ENCODE measurements at regions not wholly inside any gene's neighbourhood (a gene's known extent, or its start where the extent isn't known, plus 50 kb on each side); places are given as distances from the start of the nearest gene placed in this dataset.

DNA sequence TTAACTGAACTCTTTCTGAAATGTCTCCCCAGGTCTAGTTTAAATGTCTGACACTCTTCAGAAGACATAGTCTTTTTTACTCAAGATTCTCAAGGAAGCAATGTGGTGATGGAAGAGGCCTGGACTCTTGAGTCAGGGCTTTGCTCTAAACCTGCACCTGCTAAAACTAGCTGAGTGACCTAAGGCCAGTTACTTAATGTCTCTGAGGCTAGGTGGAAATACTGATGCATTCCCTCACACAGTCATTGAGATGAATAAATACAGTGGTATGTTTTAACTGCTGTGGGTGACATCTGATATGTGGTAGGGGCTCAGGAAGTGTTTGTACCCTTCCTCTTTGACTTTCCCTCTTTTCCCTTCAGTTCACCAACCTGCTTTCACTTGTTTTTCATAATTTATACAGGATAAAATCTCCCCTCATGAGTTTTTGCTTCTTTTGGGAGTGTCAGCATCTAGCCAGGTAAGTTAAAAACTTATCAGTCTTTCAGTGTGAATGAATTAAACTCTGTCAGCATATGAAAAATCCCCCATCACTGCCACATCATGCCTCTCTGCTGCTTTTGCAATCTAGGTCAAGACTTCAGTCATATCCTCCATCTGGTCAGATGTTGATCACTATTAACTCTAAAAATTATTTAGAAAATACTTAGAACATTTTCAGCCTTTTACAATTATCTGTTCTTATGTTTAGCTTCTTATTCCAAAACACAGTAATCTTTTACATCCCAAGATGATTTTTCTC is 178.7 kb upstream of the TNFAIP3 start:
- no peak overlapping the region for H3K4me3 ChIP-seq (ENCODE audit: low read depth, low read length)
- DNase-seq (ENCODE audit: low read depth): no peak
- TF ChIP-seq, protein P1, sequence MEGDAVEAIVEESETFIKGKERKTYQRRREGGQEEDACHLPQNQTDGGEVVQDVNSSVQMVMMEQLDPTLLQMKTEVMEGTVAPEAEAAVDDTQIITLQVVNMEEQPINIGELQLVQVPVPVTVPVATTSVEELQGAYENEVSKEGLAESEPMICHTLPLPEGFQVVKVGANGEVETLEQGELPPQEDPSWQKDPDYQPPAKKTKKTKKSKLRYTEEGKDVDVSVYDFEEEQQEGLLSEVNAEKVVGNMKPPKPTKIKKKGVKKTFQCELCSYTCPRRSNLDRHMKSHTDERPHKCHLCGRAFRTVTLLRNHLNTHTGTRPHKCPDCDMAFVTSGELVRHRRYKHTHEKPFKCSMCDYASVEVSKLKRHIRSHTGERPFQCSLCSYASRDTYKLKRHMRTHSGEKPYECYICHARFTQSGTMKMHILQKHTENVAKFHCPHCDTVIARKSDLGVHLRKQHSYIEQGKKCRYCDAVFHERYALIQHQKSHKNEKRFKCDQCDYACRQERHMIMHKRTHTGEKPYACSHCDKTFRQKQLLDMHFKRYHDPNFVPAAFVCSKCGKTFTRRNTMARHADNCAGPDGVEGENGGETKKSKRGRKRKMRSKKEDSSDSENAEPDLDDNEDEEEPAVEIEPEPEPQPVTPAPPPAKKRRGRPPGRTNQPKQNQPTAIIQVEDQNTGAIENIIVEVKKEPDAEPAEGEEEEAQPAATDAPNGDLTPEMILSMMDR (IDR thresholded peaks at IDR 0.05; ENCODE audit: insufficient read depth, low read depth, low read length): no peak

DNA sequence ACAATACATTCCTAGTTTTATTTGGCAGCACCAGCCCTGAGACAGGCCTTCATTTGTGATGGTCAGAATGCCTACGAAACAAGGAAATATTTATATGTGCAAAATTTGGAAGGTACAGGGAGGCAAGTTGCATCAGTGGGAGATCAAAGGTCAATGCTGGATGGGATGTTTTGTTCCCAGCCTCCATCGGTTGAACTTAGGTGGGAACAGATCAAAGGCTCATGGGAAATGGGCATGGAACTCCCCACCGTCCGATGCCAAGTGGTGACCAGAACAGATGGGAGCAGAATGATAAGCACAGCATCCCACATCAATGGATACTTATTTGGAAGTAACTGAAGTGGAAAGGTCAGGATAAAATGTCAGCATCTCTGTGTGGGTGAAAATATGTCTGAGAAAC is 177.7 kb upstream of the TNFAIP3 start:
- no peak for DNase-seq (ENCODE audit: low read depth)
- TF ChIP-seq, protein P1 (IDR thresholded peaks at IDR 0.05; ENCODE audit: insufficient read depth, low read depth, low read length): no peak

DNA sequence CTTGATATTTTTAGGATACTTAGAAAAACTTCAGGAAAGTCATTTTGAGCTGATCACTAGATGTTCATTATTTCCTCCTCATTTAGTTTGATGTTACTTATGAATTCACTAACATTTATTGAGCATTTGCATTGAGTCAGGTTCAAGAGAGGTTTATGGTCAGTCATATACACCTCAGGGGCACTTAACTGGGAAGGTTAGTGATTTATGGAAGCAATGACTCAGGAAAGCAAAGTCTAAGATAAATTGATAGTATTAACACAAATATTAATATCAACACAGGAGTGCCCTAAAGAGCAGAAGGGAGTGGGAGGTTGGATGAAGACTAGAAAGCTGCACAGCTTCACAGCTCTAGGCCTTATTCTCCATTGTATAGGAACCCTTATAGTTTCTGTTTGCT is 177.0 kb upstream of the TNFAIP3 start:
- TF ChIP-seq, protein P1 (IDR thresholded peaks at IDR 0.05; ENCODE audit: insufficient read depth, low read depth, low read length): no peak
- DNase-seq (ENCODE audit: low read depth): no peak

More for the DNA sequence above, 177.7 kb upstream of the TNFAIP3 start:
- no peak overlapping the region for H3K4me3 ChIP-seq (ENCODE audit: low read depth, low read length)

DNA sequence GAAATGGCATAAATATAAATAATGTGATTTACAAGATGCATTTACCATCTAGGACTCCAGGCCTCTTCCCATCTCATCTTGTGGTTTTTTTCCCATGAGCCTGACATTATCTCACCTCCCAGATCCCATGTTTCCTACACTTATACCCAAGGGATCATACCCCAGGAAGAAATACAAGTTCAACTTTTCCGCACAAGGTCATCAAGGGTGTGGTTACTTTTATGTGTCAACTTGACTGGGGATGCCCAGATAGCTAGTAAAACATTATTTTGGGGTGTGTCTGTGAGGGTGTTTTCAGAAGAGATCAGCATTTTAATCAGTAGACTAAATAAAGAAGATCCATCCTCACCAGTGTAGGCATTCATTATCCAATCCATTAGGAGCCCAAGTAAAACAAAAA is 176.3 kb upstream of the TNFAIP3 start:
- no peak overlapping the region for H3K4me3 ChIP-seq (ENCODE audit: low read depth, low read length)
- TF ChIP-seq, protein P1 (IDR thresholded peaks at IDR 0.05; ENCODE audit: insufficient read depth, low read depth, low read length): no peak
- DNase-seq (ENCODE audit: low read depth): no peak

More for the DNA sequence above, 177.0 kb upstream of the TNFAIP3 start:
- H3K4me3 ChIP-seq (ENCODE audit: low read depth, low read length): no peak overlapping the region

DNA sequence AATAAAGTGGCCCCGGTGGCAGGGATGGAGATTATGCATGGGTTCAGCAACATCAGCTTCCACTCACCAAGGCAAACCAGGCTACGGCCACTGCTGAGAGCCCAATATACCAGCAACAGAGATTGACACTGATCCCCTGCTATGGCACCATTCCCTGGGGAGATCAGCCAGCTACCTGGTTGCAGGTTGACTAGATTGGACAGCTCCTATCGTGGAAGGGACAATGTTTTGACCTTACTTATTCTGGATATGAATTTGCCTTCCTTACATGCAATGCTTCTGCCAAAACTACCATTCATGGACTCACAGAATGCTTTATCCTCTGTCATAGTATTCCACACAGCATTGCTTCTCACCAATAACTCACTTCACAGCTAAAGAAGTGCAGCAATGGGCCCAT is 174.8 kb upstream of the TNFAIP3 start:
- no peak overlapping the region for H3K4me3 ChIP-seq (ENCODE audit: low read depth, low read length)
- TF ChIP-seq, protein P1 (IDR thresholded peaks at IDR 0.05; ENCODE audit: insufficient read depth, low read depth, low read length): no peak
- DNase-seq (ENCODE audit: low read depth): no peak

DNA sequence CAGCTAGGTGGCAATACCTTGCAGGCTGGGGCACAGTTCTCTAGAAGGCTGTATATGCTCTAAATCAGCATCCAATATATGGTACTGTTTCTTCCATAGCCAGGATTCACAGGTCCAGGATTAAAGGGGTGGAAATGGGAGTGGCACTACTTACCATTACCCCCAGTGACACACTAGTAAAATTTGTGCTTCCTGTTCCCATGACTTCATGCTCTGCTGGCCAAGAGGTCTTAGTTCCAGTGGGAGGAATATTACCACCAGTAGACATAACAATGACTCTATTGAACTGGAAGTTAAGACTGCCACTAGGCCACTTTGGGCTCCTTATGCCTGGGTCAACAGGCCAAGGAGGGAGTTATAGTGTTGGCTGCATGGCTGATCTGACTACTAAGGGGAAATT is 174.3 kb upstream of the TNFAIP3 start:
- TF ChIP-seq, protein P1 (IDR thresholded peaks at IDR 0.05; ENCODE audit: insufficient read depth, low read depth, low read length): no peak
- DNase-seq (ENCODE audit: low read depth): peak; percentile 12
- H3K4me3 ChIP-seq (ENCODE audit: low read depth, low read length): no peak overlapping the region

DNA sequence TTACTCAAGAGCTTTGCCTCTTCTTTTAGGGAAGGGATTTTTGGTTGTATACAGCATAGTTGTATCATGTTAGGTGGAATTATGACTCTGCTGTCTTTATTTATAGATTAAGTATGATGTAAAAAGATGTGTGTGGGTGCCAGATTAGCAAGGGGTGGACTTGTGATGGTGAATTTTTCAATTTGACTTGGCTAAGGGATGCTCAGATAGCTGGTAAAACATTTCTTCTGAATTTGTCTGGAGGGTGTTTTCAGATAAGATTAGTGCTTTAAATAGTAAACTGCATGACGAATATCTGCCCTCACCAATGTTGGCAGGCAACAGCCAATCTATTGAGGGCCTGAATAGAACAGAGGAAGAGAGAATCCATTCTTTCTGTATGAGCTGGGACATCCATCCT is 173.3 kb upstream of the TNFAIP3 start:
- TF ChIP-seq, protein P1 (IDR thresholded peaks at IDR 0.05; ENCODE audit: insufficient read depth, low read depth, low read length): no peak
- DNase-seq (ENCODE audit: low read depth): no peak
- no peak overlapping the region for H3K4me3 ChIP-seq (ENCODE audit: low read depth, low read length)
